ENCODE measurements at regions not wholly inside any gene's neighbourhood (a gene's known extent, or its start where the extent isn't known, plus 50 kb on each side); places are given as distances from the start of the nearest gene placed in this dataset.

DNA sequence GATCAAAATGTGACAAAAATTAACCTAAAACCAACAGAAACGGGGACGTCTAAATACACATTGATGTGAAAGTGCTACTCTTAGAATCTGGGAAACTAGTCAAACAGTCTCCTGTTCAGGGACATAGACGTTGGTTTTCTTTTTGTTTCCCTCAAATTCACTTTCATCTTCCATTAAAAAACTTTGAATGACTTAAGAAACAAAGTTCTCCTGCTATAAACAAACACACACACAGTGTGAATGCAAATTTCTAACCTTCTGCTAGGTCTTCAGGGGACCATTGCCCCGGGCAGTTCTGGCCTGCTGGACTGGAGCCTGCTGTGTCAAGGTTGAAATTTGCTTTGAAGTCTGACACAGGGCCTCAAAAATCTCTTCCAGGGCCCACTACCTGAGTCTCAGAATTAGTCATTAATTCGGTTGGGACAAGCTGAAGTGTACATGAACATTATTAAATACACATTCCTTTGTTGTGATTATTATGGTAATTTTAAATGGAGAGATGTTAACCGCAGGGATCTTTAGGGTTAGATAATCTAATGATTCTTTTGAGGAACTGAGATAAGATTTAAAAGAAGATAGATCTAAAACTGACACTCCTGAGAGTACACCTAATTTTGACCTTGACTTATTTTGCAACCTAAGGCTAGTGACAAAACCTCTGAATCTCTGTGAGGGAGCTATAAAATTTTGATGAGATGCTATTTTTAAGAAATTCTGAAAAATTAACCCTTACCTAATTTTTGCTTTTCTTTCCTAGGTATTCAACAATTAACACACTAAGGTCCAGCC, 1260.4 kb downstream of the ROBO1 start:
- TF ChIP-seq EZH2phosphoT487 (conservative IDR thresholded peaks at IDR 0.05; ENCODE audit: low read length): no peak
- TF ChIP-seq, protein P1, sequence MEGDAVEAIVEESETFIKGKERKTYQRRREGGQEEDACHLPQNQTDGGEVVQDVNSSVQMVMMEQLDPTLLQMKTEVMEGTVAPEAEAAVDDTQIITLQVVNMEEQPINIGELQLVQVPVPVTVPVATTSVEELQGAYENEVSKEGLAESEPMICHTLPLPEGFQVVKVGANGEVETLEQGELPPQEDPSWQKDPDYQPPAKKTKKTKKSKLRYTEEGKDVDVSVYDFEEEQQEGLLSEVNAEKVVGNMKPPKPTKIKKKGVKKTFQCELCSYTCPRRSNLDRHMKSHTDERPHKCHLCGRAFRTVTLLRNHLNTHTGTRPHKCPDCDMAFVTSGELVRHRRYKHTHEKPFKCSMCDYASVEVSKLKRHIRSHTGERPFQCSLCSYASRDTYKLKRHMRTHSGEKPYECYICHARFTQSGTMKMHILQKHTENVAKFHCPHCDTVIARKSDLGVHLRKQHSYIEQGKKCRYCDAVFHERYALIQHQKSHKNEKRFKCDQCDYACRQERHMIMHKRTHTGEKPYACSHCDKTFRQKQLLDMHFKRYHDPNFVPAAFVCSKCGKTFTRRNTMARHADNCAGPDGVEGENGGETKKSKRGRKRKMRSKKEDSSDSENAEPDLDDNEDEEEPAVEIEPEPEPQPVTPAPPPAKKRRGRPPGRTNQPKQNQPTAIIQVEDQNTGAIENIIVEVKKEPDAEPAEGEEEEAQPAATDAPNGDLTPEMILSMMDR (IDR thresholded peaks at IDR 0.05; ENCODE audit: insufficient read depth, low read length, poor library complexity, severe bottlenecking): no peak
